Erythroblast (primary cell): ENCODE measurements at regions not wholly inside any gene's neighbourhood (a gene's known extent, or its start where the extent isn't known, plus 50 kb on each side); places are given as distances from the start of the nearest gene placed in this dataset.

Source experiments
- DNase-seq, 2 experiments: peaks; one replicate each; lab custom pipeline; 2025; lab: John Stamatoyannopoulos, UW
- GATA1 ChIP-seq: IDR thresholded peaks from 2 replicates; pipeline ENCODE4 v1.6.1; 2011; ENCODE audit warnings: low read depth, mild to moderate bottlenecking, control low read depth, low read length, moderate library complexity
- POLR2A ChIP-seq: IDR thresholded peaks from 2 replicates; pipeline ENCODE4 v1.6.1; 2011; ENCODE audit warnings: mild to moderate bottlenecking, low read length

DNA sequence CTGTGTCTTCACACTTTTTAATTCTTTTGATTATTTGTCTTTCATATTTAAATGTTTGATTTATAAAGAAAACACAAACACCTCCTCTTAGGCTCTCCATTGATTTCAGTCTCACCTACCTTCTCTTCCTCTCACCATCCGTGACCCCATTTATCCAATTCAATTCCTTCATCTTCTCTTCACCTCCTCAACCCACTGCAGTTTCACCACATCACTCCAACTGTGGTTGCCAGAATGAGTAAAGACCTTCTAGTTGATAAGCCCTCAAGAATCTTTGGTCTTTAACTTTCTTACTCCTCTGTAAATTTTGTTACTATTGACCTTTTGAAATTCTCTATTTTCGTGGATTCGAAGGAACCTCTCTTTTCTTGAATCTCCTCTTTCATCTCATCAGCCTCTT is 260.7 kb downstream of the CHRM3 start:
- no peak for DNase-seq
- TF ChIP-seq GATA1: no peak
- TF ChIP-seq POLR2A: no peak

- TF ChIP-seq GATA1 (no peak), POLR2A (no peak)
- no peak for DNase-seq
Measured at GRCh38 chr1:239647964-239648632, 261.7 kb downstream of the CHRM3 start.

- DNase-seq: no peak
- no peak for TF ChIP-seq POLR2A
- no peak for TF ChIP-seq GATA1
Measured at GRCh38 chr1:239655023-239655422, 268.7 kb downstream of the CHRM3 start.

DNA sequence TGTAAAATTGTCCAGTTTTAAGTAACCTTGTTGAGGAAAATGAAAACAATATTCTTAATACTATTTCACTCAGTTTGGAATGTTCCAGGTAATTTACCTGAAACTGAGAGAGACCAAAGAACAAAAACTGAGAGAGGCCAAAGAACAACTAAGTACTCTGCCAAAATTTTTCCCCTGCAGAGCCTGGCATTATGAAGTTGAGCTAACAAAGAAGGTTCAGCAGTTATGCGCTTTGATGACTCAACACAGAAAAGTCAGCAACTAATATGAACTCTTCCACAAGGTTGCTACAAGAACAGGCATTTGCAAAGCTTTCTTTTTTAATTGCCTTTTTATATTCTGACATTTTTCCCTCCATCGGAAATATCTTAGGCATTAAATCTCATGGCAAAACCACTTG is 270.9 kb downstream of the CHRM3 start:
- no peak for DNase-seq
- TF ChIP-seq POLR2A: no peak

DNA sequence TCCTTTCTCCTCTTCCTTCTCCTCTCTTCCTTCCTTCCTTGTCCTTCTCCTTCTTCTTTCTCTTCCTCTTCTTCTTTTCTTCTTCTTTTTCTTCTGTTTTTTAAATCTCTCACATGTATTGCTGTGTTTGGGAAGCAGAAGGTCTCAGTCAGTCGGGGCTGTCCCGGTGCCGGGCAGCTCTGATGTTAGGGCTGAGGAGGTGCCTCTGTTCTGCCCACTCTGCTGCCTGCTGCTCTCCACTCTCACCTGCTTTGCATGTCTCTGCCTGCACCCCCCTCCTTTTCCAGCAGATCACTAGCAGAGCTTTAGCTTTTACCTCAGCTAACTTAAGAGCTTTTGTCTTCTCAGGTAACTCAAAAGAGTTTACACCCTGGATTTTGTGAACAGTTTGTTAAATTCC is 276.6 kb downstream of the CHRM3 start:
- TF ChIP-seq POLR2A: no peak
- no peak for TF ChIP-seq GATA1
- DNase-seq: no peak

GRCh38 chr1:239672256-239672655 is 285.9 kb downstream of the CHRM3 start:
- DNase-seq: no peak
- TF ChIP-seq GATA1 (no peak), POLR2A (no peak)

GRCh38 chr1:239675735-239676134 is 289.4 kb downstream of the CHRM3 start:
- TF ChIP-seq GATA1 (no peak), POLR2A (no peak)
- DNase-seq: no peak

GRCh38 chr1:239676522-239677273 is 290.3 kb downstream of the CHRM3 start:
- DNase-seq: no peak
- TF ChIP-seq POLR2A (no peak), GATA1 (no peak)

DNA sequence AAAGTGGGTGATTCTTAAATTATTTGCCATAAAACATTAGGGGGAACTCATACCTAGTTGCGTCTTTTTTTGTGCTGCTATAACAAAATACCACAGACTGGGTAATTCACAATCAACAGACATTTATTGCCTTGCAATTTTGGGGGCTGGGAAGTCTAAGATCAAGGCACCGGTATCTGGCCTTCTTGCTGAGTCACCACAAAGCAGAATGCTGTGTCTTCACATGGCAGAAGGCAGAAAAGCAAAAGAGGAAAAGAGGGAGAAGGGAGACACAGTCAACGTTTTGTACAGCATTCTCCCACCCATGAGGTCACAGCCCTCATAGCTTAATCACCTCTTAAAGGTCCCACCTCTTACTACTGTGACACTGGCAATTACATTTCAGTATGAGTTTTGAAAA is 291.0 kb downstream of the CHRM3 start:
- DNase-seq: no peak
- TF ChIP-seq GATA1 (no peak), POLR2A (no peak)

DNA sequence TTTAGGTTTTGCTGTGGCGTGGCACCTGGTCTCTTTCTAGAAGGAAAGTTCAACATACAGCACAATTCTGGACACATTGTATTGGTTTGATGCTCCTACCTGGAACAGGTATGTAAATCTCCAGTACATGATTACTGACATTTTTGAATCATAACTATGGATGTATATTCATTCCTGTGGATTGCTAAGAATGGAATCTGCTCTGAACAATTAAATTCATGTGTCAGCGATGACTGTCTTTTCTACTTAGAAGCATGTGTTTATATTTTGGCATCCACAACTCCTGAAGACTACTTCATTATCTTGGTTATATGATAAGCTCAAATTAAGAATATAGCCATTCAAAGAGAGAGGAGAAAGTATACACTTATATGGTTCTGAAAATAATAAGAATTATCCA is 291.8 kb downstream of the CHRM3 start:
- TF ChIP-seq GATA1 (no peak), POLR2A (no peak)
- DNase-seq: no peak

DNA sequence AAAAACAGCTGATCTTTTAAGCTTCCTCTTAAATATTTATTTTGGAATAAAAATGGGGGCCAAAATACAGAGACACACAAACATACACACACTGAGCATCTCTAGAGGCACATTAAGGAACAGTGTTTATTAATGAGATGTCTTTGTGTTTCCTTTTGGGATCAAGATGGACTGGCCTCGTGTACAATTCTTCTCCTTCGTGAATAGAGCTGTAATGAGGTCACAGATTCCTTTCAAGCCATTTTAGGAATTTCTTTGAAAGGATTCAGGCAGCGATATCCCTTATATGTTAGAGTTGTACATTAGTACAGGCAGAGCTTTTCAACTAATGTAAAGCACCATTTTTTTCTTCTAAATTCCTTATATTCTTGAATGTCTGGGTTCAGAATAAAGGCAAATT is 295.7 kb downstream of the CHRM3 start:
- no peak for DNase-seq

DNA sequence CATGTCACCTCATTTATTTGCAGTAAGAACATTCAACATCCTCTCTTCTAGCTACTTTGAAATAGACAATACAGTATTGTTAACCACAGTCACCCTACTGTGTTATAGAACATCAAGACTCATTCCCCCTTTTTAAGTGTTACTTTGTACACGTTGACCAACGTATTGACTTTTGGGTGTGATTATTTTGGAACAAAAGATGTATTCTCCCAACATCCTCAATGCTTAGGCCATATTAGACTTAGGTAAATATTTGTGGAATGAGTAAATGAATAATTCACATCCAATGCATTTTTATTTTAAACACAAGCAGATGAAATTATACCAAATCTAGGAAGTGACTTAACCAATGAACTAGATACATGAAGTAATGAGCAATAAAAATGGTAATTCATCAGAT is 296.6 kb downstream of the CHRM3 start:
- TF ChIP-seq GATA1 (no peak), POLR2A (no peak)
- DNase-seq: no peak

More for the DNA sequence above, 295.7 kb downstream of the CHRM3 start:
- TF ChIP-seq POLR2A (no peak), GATA1 (no peak)

DNA sequence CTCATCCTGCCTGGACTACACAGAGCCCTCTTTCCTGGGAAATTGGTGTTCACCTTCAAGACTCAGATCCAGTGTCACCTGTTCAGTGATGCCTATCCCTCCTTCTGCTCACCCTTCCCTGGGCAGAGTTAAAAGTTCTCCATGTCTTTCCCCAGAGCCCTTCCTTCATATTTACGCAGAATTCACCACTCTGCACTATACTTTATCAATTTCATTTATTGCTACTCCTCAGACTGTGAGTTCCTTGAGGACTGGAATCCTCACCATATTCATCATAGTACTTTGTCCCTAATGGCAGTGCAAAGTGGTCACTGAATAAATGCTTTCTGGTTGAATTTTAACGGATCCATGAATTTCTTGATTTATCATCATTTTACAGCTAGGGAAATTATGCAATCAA is 300.0 kb downstream of the CHRM3 start:
- no peak for DNase-seq
- TF ChIP-seq GATA1: no peak
- no peak for TF ChIP-seq POLR2A

DNA sequence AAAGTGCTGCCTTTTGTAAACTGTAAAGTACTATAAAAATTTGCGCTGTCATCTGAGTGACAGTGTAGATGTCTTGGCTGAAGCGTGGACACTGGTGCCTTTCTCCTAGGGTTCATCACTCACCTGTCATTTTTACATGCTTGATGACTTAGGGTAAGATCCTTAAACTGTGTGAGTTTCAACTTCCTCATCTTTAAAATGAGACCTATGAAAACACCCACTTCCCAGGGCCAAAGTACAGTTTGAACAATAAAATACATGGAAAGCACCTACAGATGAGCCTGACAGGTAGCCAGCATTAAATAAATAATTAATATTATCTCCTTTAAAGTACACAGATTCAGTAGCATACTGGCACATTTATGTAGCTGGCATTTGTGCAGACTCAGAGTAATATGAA is 309.9 kb downstream of the CHRM3 start:
- TF ChIP-seq POLR2A (no peak), GATA1 (no peak)
- no peak for DNase-seq

DNA sequence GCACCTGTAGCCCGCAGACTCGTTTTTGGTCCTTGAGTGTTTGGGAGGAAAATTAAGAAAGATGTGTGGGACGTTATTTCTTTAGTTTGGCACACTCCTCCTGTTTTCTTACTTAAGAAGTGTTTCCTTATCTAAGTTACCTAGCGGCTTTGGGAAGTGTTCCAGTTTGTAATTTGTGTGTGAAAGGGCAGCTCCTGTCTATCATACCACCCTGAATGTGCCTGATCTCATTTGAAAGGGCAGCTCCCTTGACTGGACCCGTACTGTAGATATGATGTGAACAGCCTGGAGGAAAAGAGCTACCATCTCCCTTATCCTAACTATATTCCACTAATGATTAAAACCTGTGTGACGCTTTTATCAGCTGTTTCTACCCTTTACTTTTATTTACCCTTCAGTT is 314.3 kb downstream of the CHRM3 start:
- no peak for DNase-seq
- TF ChIP-seq POLR2A (no peak), GATA1 (no peak)

DNA sequence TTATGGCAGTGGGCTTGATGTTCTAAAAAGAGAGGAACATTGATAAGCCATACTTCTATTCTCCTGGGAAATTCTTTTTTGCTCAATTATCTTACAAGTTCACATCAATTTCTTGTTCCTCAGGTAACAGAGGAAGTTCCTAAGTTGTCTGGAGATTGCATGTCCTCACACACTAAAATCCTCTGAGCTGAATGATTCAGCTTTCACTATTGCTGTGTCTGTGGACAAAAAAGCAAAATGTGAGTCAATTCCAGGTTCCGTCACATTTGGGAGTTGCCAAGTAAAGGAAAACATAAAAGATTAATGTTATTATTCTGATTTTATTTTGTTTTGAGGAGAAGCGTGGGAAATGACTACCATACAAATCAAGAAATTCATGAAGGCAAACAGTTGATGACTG is 316.7 kb downstream of the CHRM3 start:
- TF ChIP-seq POLR2A: no peak
- TF ChIP-seq GATA1: no peak
- DNase-seq: no peak
